ENCODE measurements at regions not wholly inside any gene's neighbourhood (a gene's known extent, or its start where the extent isn't known, plus 50 kb on each side); places are given as distances from the start of the nearest gene placed in this dataset.
"Not testable (repeated sequence)": the region's sequence is repeated elsewhere in the genome, so short reads cannot be mapped to it uniquely, and the experiment has no call there.

- DNase-seq (ENCODE audit: low spot score): no peak
Measured at GRCh38 chr9:96133321-96134021, 168.5 kb downstream of the HSD17B3 start.

GRCh38 chr9:96131825-96132224 lies 170.2 kb downstream of the HSD17B3 start:
- DNase-seq (ENCODE audit: low spot score): no peak

GRCh38 chr9:96130970-96131369 lies 171.0 kb downstream of the HSD17B3 start:
- DNase-seq (ENCODE audit: low spot score): no peak

GRCh38 chr9:96129747-96130146 lies 172.2 kb downstream of the HSD17B3 start:
- no peak for DNase-seq (ENCODE audit: low spot score)

GRCh38 chr9:96128880-96129279 lies 173.1 kb downstream of the HSD17B3 start:
- no peak for DNase-seq (ENCODE audit: low spot score)

- no peak for DNase-seq (ENCODE audit: low spot score)
Measured at GRCh38 chr9:96126321-96126881, 175.6 kb downstream of the HSD17B3 start.

- DNase-seq (ENCODE audit: low spot score): no peak
Measured at GRCh38 chr9:96125624-96126023, 176.4 kb downstream of the HSD17B3 start.

- DNase-seq (ENCODE audit: low spot score): no peak
Measured at GRCh38 chr9:96122751-96123150, 179.2 kb downstream of the HSD17B3 start.

GRCh38 chr9:96122282-96122681 lies 179.7 kb downstream of the HSD17B3 start:
- no peak for DNase-seq (ENCODE audit: low spot score)

GRCh38 chr9:96121136-96121535 lies 180.8 kb downstream of the HSD17B3 start:
- DNase-seq (ENCODE audit: low spot score): no peak

GRCh38 chr9:96117398-96118080 lies 184.4 kb downstream of the HSD17B3 start:
- DNase-seq (ENCODE audit: low spot score): no peak

- DNase-seq (ENCODE audit: low spot score): no peak
Measured at GRCh38 chr9:96116275-96117064, 185.5 kb downstream of the HSD17B3 start.

GRCh38 chr9:96115836-96116235 lies 186.1 kb downstream of the HSD17B3 start:
- no peak for DNase-seq (ENCODE audit: low spot score)

GRCh38 chr9:96113032-96113431 lies 188.9 kb downstream of the HSD17B3 start:
- DNase-seq (ENCODE audit: low spot score): no peak

- no peak for DNase-seq (ENCODE audit: low spot score)
Measured at GRCh38 chr9:96109680-96110351, 192.2 kb downstream of the HSD17B3 start.

GRCh38 chr9:96108691-96109380 lies 193.1 kb downstream of the HSD17B3 start:
- DNase-seq (ENCODE audit: low spot score): no peak

GRCh38 chr9:96107436-96107835 lies 194.5 kb downstream of the HSD17B3 start:
- no peak for DNase-seq (ENCODE audit: low spot score)

- DNase-seq (ENCODE audit: low spot score): no peak
Measured at GRCh38 chr9:96100385-96101300, 201.3 kb downstream of the HSD17B3 start.

GRCh38 chr9:96090630-96091029 lies 211.3 kb downstream of the HSD17B3 start:
- DNase-seq (ENCODE audit: low spot score): not testable (repeated sequence)
